ENCODE measurements at regions not wholly inside any gene's neighbourhood (a gene's known extent, or its start where the extent isn't known, plus 50 kb on each side); places are given as distances from the start of the nearest gene placed in this dataset.

GRCh38 chr9:111176511-111176910 lies 138.2 kb upstream of the LPAR1 start:
- no peak for TF ChIP-seq POLR2A (IDR thresholded peaks at IDR 0.05)
- TF ChIP-seq CTCF (IDR thresholded peaks at IDR 0.05): no peak

Data from uterus (tissue), 2 donors.